ENCODE measurements at regions not wholly inside any gene's neighbourhood (a gene's known extent, or its start where the extent isn't known, plus 50 kb on each side); places are given as distances from the start of the nearest gene placed in this dataset.

- TF ChIP-seq POLR2AphosphoS5 (IDR thresholded peaks at IDR 0.05) (no peak), CTCF (IDR thresholded peaks at IDR 0.05) (no peak), POLR2A (IDR thresholded peaks at IDR 0.05; ENCODE audit: low read depth) (no peak), EP300 (IDR thresholded peaks at IDR 0.05) (no peak)
- Histone ChIP-seq H3K4me1 (no peaks in the 10 kb centered on the region), H3K9me3 (no peaks in the 10 kb centered on the region), H3K27ac (replicated peaks in 1 of 4) (no peak overlapping the region), H3K27me3 (no peaks in the 10 kb centered on the region), H3K36me3 (no peaks in the 10 kb centered on the region), H3K4me3 (no peak overlapping the region)
- WGBS = 91% methylated on average over 3 of the region's 3 CpGs
- intact Hi-C loops (cut with DNase I) = no loop called here
- no peak for DNase-seq (ENCODE audit: extremely low spot score)
Measured at GRCh38 chr4:59644765-59645164, 1555.4 kb upstream of the ADGRL3 start.

- Histone ChIP-seq H3K36me3 (no peaks in the 10 kb centered on the region), H3K9me3 (no peaks in the 10 kb centered on the region), H3K27ac (replicated peaks in 1 of 4) (no peak overlapping the region), H3K4me3 (no peak overlapping the region), H3K4me1 (no peaks in the 10 kb centered on the region), H3K27me3 (no peaks in the 10 kb centered on the region)
- WGBS = 85% methylated on average over 5 of the region's 5 CpGs
- intact Hi-C loops (cut with DNase I) = no loop called here
- TF ChIP-seq EP300 (IDR thresholded peaks at IDR 0.05) = no peak
- TF ChIP-seq POLR2AphosphoS5 (IDR thresholded peaks at IDR 0.05) = no peak
- TF ChIP-seq CTCF (IDR thresholded peaks at IDR 0.05) = no peak
- no peak for TF ChIP-seq POLR2A (IDR thresholded peaks at IDR 0.05; ENCODE audit: low read depth)
- DNase-seq (ENCODE audit: extremely low spot score) = no peak
Measured at GRCh38 chr4:59646082-59646481, 1554.0 kb upstream of the ADGRL3 start.

- intact Hi-C loops (cut with DNase I) = no loop called here
- H3K4me1 ChIP-seq = no peaks in the 10 kb centered on the region
- H3K9me3 ChIP-seq = no peaks in the 10 kb centered on the region
- no peaks in the 10 kb centered on the region for H3K27me3 ChIP-seq
- TF ChIP-seq EP300 (IDR thresholded peaks at IDR 0.05) = no peak
- no peak for TF ChIP-seq POLR2AphosphoS5 (IDR thresholded peaks at IDR 0.05)
- TF ChIP-seq CTCF (IDR thresholded peaks at IDR 0.05) = no peak
- TF ChIP-seq POLR2A (IDR thresholded peaks at IDR 0.05; ENCODE audit: low read depth) = no peak
- no peak for DNase-seq (ENCODE audit: extremely low spot score)
- no peak overlapping the region for H3K4me3 ChIP-seq
- WGBS = 82% methylated on average over 2 of the region's 2 CpGs
- no peaks in the 10 kb centered on the region for H3K36me3 ChIP-seq
- H3K27ac ChIP-seq (replicated peaks in 1 of 4) = no peak overlapping the region
Measured at GRCh38 chr4:59647011-59647410, 1553.1 kb upstream of the ADGRL3 start.

- Histone ChIP-seq H3K4me3 (no peak overlapping the region), H3K27me3 (no peaks in the 10 kb centered on the region), H3K4me1 (no peaks in the 10 kb centered on the region), H3K36me3 (no peaks in the 10 kb centered on the region), H3K27ac (replicated peaks in 1 of 4) (no peak overlapping the region), H3K9me3 (no peaks in the 10 kb centered on the region)
- no peak for DNase-seq (ENCODE audit: extremely low spot score)
- intact Hi-C loops (cut with DNase I) = no loop called here
- TF ChIP-seq POLR2A (IDR thresholded peaks at IDR 0.05; ENCODE audit: low read depth) = no peak
- TF ChIP-seq POLR2AphosphoS5 (IDR thresholded peaks at IDR 0.05) = no peak
- no peak for TF ChIP-seq EP300 (IDR thresholded peaks at IDR 0.05)
- TF ChIP-seq CTCF (IDR thresholded peaks at IDR 0.05) = no peak
Measured at GRCh38 chr4:59647500-59647899, 1552.6 kb upstream of the ADGRL3 start.

- Histone ChIP-seq H3K9me3 (no peaks in the 10 kb centered on the region), H3K4me1 (no peaks in the 10 kb centered on the region)
Measured at GRCh38 chr4:59650861-59651260, 1549.3 kb upstream of the ADGRL3 start.

More at GRCh38 chr4:59650861-59651260, 1549.3 kb upstream of the ADGRL3 start:
- Histone ChIP-seq H3K36me3 (no peaks in the 10 kb centered on the region), H3K4me3 (no peak overlapping the region), H3K27ac (replicated peaks in 1 of 4) (no peak overlapping the region), H3K27me3 (no peaks in the 10 kb centered on the region)
- intact Hi-C loops (cut with DNase I) = no loop called here
- DNase-seq (ENCODE audit: extremely low spot score) = no peak
- TF ChIP-seq CTCF (IDR thresholded peaks at IDR 0.05) = no peak
- TF ChIP-seq POLR2A (IDR thresholded peaks at IDR 0.05; ENCODE audit: low read depth) = no peak
- TF ChIP-seq EP300 (IDR thresholded peaks at IDR 0.05) = no peak
- no peak for TF ChIP-seq POLR2AphosphoS5 (IDR thresholded peaks at IDR 0.05)
- 83% methylated on average over 3 of the region's 3 CpGs for WGBS
